ENCODE measurements at regions not wholly inside any gene's neighbourhood (a gene's known extent, or its start where the extent isn't known, plus 50 kb on each side); places are given as distances from the start of the nearest gene placed in this dataset.

DNA sequence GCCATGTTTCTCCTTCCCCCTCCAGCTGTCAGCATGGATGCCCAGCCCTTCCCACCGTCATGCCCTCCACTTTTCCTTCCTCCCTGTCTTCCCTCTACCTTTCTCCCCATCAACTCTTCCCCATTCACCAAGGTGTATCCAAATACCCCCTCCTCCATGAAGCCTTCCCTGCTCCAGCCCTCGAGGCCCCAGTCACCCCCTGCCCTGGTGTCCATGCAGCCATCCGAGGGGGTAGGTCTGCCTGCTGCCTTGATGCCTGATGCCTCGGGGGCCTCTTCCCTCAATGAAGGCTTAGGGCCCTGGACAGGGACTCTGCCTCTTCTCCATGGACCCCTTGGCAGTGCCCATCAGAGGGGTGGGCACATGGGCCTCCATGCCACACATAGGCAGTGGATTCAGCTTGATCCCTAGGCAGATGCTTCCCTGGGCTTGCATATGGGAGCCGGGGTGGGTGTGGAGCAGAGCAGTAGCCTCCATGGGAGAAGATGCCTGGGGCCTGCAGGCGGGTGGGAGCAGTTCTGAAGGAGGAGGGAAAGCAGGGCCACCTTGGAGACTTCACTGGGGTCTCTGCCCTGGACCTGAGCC, 795.8 kb downstream of the BRD1 start:
- no peak for DNase-seq

GRCh38 chr22:49028111-49028510, 799.6 kb downstream of the BRD1 start:
- no peak for DNase-seq

DNA sequence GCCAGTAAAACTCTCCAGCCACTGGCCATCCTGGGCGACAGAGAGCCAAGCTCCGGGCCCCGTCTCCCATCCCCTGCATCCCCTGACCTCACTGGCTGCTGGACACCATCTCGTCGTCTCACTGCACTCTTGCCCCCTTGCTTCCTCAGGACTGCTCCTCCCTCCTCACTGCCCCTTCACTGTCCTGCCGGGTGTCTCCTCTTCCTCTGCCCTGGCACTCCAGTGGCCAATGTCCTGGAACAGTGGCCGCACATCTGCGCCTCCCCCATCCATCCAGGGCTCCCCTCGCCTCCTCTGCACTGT, 800.4 kb downstream of the BRD1 start:
- DNase-seq = no peak

GRCh38 chr22:49026494-49027367, 800.9 kb downstream of the BRD1 start:
- no peak for DNase-seq

- no peak for DNase-seq
Observed at GRCh38 chr22:49025791-49026493, 801.7 kb downstream of the BRD1 start.

GRCh38 chr22:49024775-49025440, 802.8 kb downstream of the BRD1 start:
- DNase-seq = no peak

DNA sequence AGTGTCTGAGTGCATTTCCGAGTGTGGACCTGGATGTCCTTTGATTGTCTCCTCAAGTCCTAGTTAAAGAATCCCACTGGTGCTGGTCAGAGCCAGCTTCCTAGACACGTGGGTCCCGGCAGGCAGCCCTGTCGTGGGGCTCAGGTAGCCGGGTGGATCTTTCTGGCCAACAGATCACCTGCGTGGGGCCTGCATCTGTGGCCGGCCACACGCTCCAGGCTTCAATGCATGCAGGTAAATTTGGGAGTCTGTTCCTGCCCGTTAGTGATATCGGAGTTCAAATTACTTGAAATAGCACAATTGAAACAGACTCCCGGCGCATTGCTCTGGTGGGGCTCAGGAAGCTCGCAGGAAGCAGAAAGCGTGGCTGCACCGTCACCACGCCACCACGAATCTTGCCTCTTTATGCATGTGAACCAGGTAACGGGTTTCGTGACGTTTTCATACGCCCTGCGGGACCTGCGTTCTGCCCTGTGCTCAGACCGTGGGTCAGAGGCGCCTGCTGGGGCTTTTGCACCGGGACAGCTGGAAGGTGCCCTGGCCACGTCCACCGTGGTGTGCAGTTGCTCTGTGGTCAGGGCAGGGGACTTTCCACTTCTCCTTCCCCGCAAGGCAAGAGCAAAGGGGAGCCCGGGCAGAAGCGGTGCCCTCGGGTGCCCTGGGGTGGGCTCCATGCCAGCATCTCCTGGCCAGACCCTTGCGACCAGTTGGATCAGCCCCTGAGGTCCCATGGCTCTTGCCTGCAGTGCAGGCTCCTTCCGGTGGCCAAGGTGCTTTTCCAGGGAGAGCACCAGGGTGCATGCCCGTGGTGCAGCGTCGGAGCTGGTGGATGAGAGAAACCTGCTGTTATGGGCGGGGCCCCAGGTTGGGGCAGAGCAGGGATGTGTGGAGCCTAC, 803.5 kb downstream of the BRD1 start:
- DNase-seq = no peak

- peak; percentile 5 for DNase-seq
Observed at GRCh38 chr22:49023161-49023878, 804.4 kb downstream of the BRD1 start.

DNA sequence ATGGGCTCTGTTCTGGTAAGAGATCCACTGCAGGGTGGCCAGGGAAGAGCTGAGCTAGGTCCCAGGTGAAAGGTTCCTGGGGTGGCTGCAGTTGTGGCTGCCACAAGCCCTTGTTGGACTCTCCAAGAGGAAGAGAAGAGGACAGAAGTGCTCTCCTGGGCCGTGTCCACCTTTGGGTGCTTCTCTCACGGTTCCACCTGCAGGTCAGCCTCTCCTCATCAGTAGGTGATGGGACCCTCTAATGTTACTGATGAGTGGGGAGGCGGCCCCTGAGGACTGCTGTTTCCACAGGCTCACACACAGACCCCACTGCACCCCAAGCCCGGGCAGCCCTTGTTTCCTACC, 804.9 kb downstream of the BRD1 start:
- DNase-seq = no peak

DNA sequence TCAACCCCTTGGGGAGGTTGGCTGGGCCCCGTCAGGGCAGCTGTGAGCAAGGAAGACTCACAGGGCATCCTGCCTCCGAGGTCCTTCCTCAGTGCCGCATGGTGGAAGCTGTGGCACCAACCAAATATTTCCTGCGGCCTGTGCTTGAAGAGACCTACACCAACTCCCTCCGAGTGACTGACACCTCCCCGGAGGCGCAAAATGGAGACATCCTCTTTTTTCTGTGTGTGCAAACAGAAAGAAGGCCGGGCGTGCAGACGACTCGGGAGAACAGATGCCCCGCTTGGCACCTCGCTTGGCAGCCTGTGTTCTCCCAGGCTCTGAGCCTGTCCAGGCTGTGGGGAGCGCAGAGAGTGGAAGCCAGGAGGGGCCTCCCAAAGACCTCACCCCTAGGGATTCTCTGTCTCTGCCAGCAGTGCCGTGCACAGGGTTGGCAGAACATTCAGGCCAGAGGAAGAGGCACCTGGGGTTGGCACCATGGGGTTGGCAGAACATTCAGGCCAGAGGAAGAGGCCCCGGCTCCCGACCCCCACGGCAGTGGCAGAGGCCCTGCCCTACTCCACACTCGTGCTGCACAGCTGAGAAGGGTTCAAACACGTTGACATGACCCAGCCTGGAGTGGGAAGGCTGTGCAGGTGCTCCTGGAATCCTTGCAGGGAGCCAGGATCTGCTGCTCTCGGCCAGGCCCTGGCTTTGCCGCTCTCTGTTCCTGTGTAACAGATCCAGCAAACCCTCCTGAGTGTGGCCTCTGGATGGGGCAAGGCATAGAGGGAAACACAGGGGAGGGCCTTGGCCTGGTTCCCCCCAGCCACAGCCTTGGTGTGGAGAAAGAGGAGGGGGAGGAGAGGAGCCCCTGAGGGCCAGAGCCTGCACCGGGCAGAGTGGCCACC, 805.5 kb downstream of the BRD1 start:
- DNase-seq = peak; percentile 5

- DNase-seq = peak; percentile 9
Observed at GRCh38 chr22:49021131-49021925, 806.3 kb downstream of the BRD1 start.

DNA sequence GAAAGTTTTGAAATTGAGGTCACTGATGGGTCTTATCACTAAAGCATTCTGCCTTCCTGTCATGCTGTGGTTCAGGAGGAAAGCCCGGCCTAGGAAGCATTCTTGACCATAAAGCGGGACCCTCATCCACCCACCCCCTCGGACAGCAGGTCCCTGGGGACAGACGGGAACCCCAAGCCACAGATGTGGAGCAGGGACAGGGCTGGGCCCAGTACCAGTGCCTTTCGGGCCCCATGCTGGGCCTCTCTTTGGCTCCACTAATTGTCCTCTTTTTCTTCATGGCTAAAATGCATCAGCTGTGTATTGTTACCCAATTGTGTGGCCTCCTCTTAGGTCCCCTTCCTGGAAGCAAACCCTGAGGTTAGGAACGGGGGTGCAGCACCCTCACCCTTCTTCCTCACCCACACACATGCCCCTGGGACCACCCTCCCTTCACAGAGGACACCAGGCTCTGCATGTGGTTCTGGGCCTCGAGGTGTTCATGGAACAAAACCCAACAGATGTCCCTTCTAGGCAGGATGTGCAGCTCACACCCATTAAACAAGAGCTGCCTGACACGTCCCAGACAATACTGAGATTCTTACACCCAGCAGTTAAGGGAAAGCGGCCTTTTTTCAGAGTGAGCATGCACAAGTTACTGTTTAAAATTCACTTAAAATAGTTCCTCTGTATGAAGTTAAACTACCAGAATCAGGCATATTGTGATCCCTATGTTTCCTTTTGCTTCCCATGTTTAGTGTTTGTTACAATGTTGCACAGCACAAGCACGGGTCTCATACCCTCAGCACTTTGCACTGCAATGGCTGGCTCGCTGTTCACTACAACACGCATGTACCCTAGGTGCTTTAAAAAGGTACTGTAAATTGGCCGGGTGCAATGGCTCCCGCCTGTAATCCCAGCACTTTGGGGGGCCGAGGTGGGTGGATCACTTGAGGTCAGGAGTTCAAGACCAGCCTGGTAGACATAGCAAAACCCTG, 807.6 kb downstream of the BRD1 start:
- peak; percentile 10 for DNase-seq

DNA sequence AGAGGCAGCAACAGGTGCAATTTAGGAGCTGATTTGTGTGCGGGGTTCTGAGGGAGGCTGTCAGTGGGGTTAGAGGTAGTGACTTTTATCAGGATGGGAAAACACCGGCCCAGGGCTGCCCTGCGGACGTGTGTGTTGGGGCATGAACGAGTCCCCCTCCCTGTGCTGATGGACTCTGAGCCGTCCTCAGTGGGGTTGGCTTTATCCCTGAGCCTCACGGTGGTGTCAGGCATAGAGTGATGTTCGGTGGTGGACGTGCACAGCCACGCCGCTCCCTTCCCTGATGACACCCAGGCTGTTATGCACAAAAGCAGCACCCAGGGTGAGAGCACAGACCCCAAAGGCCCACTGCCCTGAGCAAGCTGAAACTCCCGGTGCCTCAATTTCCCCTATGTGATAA, 809.1 kb downstream of the BRD1 start:
- peak; percentile 4 for DNase-seq

- DNase-seq = no peak
Observed at GRCh38 chr22:49017482-49018329, 810.0 kb downstream of the BRD1 start.

DNA sequence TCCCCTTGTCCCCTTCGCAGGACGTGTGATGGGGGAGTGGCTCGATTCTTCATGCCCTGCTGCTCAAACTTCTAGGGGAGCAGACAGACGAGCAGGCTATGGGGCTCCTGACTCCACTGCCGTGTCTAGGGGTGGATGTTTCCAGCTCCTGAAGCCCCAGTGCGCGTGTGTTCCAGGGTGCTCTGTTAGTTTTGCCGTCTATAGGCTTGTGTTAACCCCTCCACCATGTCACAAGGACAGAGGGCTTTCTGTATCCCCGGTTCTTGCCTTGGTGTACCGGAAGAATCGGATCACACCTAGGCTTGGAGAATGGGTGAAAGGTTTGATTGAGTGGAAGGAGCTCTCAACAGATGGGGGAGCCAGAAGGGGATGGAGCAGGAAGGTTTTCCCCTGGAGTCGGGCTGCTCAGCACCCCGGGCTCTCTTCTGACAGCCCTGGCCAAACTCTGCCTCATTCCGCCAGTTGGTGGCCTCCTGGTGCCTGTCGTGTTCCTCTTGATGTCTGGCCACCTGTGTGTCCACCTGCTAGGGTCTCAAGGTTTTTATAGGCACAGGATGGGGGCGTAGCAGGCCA, 810.7 kb downstream of the BRD1 start:
- DNase-seq = no peak

DNA sequence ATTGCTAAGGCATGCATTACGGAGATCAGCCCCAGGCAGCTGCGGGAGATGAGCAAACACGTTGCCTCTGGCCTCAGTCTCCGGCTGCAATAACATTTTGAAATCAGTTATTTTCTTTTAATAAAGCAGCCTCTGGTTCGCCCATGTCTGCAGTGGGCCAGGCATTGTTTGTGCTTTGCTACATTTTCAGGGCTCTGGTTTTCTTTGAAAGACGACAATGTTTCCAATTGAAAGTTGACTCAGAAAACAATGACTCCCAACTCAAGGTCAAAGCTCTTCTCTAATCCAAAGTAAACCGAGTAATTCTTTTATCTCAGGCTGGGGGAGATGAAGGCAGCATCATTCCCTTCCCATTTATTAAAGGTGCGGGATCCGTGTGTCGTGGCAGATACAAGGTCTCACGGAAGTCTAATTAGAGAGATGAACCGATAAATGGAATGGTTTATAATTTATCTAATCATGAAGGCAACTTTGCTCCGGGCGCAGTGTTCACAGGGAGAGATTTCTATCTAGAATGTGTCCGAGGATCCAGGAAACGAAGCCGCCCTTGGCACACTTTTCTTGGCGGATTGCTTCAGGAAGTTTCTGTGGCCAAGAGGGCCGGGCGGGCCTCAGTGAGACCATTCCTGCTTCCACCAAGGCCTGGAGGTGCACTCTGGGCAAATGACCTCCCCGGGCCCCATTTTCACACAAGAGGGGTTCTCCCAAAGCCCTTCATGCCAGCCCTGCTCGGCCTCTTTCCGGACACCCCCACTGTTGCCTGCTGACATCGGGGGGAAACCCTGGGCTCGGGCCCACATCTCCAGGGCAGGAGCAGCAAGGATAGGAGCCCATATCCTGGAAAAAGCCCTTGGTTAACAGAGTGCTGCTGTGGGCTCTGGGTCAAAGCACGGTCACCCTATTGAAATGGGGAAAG, 811.4 kb downstream of the BRD1 start:
- DNase-seq = no peak

Data from activated naive CD4-positive, alpha-beta T cell treated with anti-CD3 and anti-CD28 coated beads, Interleukin-2, amount 50 U/mL, for 16 hours (primary cell).